GM12864 (cell line): ENCODE measurements at regions not wholly inside any gene's neighbourhood (a gene's known extent, or its start where the extent isn't known, plus 50 kb on each side); places are given as distances from the start of the nearest gene placed in this dataset.

Source experiments
- DNase-seq: peaks from one replicate; pipeline ENCODE4 v3.0.0-alpha.2; 2011; ENCODE audit warnings: low read depth
- H3K4me3 ChIP-seq: 2 replicates; pipeline ENCODE4 v1.5.1; 2011; ENCODE audit warnings: mild to moderate bottlenecking, low read depth, low read length, control low read depth
- CTCF ChIP-seq: IDR thresholded peaks from 2 replicates; pipeline ENCODE4 v1.5.1; 2011; ENCODE audit warnings: low read depth, mild to moderate bottlenecking, moderate library complexity, low read length, control low read depth, inconsistent platforms; ENCODE audit errors: missing control alignments

GRCh38 chr7:82701949-82702348 is 258.4 kb upstream of the CACNA2D1 start:
- no peak for TF ChIP-seq CTCF
- no peak overlapping the region for H3K4me3 ChIP-seq
- DNase-seq: no peak

- no peak for DNase-seq
- H3K4me3 ChIP-seq: no peak overlapping the region
- no peak for TF ChIP-seq CTCF
Measured at GRCh38 chr7:82700741-82701140, 257.2 kb upstream of the CACNA2D1 start.

- DNase-seq: no peak
- no peak overlapping the region for H3K4me3 ChIP-seq
- no peak for TF ChIP-seq CTCF
Measured at GRCh38 chr7:82699773-82700186, 256.2 kb upstream of the CACNA2D1 start.

- DNase-seq: no peak
- H3K4me3 ChIP-seq: no peak overlapping the region
- TF ChIP-seq CTCF: no peak
Measured at GRCh38 chr7:82697897-82698296, 254.3 kb upstream of the CACNA2D1 start.

GRCh38 chr7:82696631-82697030 is 253.1 kb upstream of the CACNA2D1 start:
- DNase-seq: no peak
- no peak for TF ChIP-seq CTCF
- no peak overlapping the region for H3K4me3 ChIP-seq

GRCh38 chr7:82694022-82694421 is 250.4 kb upstream of the CACNA2D1 start:
- no peak for DNase-seq
- TF ChIP-seq CTCF: no peak
- H3K4me3 ChIP-seq: no peak overlapping the region

- no peak overlapping the region for H3K4me3 ChIP-seq
- no peak for TF ChIP-seq CTCF
- no peak for DNase-seq
Measured at GRCh38 chr7:82690929-82691328, 247.4 kb upstream of the CACNA2D1 start.
